GM12864 (cell line): ENCODE measurements at regions not wholly inside any gene's neighbourhood (a gene's known extent, or its start where the extent isn't known, plus 50 kb on each side); places are given as distances from the start of the nearest gene placed in this dataset.

ENCODE experiments used
- DNase-seq: peaks from one replicate; pipeline ENCODE4 v3.0.0-alpha.2; 2011; ENCODE audit warnings: low read depth
- H3K4me3 ChIP-seq: 2 replicates; pipeline ENCODE4 v1.5.1; 2011; ENCODE audit warnings: mild to moderate bottlenecking, low read depth, low read length, control low read depth
- TF ChIP-seq, protein P1 (sequence below): IDR thresholded peaks from 2 replicates; pipeline ENCODE4 v1.5.1; 2011; ENCODE audit warnings: low read depth, mild to moderate bottlenecking, moderate library complexity, low read length, control low read depth, inconsistent platforms; ENCODE audit errors: missing control alignments

- no peak overlapping the region for H3K4me3 ChIP-seq
- no peak for DNase-seq
- TF ChIP-seq, protein P1, sequence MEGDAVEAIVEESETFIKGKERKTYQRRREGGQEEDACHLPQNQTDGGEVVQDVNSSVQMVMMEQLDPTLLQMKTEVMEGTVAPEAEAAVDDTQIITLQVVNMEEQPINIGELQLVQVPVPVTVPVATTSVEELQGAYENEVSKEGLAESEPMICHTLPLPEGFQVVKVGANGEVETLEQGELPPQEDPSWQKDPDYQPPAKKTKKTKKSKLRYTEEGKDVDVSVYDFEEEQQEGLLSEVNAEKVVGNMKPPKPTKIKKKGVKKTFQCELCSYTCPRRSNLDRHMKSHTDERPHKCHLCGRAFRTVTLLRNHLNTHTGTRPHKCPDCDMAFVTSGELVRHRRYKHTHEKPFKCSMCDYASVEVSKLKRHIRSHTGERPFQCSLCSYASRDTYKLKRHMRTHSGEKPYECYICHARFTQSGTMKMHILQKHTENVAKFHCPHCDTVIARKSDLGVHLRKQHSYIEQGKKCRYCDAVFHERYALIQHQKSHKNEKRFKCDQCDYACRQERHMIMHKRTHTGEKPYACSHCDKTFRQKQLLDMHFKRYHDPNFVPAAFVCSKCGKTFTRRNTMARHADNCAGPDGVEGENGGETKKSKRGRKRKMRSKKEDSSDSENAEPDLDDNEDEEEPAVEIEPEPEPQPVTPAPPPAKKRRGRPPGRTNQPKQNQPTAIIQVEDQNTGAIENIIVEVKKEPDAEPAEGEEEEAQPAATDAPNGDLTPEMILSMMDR = no peak
These were observed 387.0 kb upstream of the PROK2 start for GRCh38 chr3:72171946-72172345.

DNA sequence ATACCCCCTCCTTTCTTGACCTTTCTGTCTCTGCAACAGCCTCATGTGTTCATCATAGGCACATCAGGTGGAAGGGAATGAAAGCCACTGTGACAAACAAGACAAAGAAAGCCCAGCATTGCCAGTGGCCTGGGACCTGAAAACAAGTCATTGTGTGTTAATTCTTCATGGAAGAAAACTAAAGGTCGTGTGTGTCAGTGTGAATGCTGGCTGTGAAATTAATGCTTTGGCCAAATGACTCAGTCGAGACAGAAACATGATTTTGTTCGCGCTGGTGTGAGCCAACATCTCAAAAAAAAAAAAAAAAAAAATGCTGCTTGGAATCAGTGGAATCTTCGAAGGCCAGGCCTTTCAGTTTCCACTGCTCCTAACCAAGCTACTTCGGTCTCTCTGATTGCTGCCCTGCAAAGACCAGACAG lies 386.5 kb upstream of the PROK2 start:
- no peak overlapping the region for H3K4me3 ChIP-seq
- DNase-seq = no peak
- TF ChIP-seq, protein P1 = no peak

DNA sequence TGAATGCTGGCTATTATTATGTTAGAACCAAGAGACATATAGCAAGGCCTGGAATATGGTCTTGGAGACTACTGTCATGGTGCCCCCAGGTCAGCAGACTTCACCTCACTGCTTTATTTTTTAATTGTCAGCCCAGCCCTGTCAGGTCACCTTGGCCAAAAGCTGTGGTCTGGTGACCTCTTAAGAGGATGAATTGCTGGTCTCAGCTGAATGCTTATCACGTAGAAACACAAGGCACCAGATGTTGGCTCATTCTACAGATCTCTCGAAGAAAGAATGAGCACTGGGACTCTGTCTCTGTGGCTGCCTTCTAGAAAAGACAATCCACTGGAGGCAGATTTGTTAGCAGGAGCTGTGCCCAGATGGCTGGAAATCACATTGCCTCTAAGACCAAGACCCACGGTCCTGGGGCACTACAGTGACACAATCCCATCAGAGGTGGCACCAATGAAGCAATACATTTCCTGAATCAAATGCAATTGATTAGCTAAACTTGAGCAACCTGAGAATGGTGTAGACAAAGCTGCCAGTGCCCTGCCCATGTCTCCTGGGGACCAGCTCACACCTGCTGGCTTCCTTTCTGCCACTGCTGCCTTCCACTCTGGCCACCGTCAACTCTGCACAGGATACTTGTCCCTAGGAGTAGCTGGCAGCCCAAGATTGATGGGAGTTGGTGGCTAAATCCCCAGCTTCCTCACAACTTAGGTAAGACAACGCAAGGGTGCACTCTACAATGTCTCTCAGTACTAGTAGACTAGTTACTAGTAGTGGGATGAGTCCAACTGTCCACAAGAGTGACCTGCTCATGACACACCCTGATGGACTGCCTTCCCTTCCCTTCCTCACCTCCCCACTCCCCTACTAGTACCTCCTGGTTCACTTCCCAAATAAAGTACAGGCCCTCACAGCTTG lies 384.9 kb upstream of the PROK2 start:
- no peak for DNase-seq
- TF ChIP-seq, protein P1 = no peak
- no peak overlapping the region for H3K4me3 ChIP-seq

GRCh38 chr3:72169120-72169519 lies 384.2 kb upstream of the PROK2 start:
- H3K4me3 ChIP-seq = no peak overlapping the region
- TF ChIP-seq, protein P1 = no peak
- DNase-seq = no peak

DNA sequence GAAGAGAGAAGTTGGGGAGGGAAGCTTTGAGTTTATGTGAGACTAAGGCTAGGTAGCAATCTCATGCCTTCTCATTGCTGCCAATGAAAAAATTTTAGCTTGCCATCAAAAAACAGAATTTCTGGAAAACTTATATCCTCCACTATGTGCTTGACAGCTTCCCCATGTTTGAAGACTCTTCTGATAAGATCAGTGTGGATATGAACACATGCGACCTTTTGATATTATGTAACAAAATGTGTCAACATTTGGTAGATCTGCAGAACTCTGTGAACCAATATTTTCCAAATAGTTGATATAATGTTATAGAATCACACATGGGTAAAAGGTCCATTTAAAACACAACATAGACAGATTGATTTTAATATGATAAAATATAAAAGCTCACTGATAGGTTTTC lies 380.9 kb upstream of the PROK2 start:
- no peak overlapping the region for H3K4me3 ChIP-seq
- no peak for DNase-seq
- TF ChIP-seq, protein P1 = no peak

DNA sequence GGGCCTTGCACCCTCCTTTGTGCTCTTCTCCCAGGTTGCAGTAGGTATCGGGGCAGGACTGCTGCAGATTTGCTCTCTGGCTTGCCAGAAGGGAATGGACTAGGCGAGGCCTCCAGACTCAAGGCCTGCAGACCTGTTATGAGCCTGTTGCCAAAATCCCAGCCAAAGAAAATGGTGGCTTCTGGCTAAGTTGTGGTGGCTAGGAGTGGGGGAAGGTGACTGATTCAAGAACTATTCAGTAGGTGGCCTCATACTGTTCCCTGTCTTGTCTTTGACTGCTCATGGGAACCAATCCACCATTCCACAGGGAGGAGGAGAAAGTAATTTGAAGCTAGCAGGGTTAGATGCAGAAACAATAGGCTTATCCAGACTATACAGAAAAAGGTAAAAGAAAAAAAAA lies 380.4 kb upstream of the PROK2 start:
- TF ChIP-seq, protein P1 = no peak
- DNase-seq = no peak
- no peak overlapping the region for H3K4me3 ChIP-seq

DNA sequence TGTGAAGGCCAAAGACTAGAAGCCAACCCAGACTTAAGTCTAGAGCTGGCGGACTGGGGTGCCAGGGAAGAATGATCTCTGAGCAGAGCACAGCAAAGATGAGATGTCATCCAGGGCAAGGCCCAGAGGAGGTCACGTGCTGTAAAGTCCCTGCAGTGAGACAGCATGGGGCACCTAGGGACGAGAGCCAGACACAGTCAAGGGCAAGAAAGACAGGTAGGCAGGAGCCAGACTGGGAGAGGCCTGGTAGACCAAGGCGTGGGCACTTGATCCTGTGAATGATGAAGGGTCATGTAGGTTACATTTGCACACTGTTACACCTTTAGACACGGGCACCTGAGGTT lies 379.7 kb upstream of the PROK2 start:
- TF ChIP-seq, protein P1 = no peak
- no peak for DNase-seq
- H3K4me3 ChIP-seq = no peak overlapping the region
